ENCODE measurements at regions not wholly inside any gene's neighbourhood (a gene's known extent, or its start where the extent isn't known, plus 50 kb on each side); places are given as distances from the start of the nearest gene placed in this dataset.
"Not testable (repeated sequence)": the region's sequence is repeated elsewhere in the genome, so short reads cannot be mapped to it uniquely, and the experiment has no call there.

DNA sequence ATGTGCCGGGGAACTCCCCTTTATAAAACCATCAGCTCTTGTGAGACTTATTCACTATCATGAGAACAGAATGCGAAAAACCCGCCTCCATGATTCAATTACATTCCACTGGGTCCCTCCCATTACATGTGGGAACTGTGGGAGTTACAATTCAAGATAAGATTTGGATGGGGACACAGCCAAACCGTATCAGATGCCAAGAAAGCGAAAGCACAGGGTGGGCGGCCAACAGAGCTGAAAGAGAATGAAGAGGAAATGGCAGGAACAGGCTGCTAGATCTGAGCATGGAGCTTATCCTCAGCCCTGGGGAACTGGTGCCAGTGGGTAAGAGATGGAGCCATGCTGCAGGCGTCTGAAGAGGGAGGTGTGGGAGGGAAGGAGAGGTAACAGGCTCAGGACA lies 117.7 kb upstream of the PNPLA4 start:
- in situ Hi-C loops (cut with MboI; ENCODE audit: low pct_unique_long_range_greater_than_20kb, low sequenced_read_pairs, unreplicated experiment) = no loop called here
- TF ChIP-seq, protein P1, sequence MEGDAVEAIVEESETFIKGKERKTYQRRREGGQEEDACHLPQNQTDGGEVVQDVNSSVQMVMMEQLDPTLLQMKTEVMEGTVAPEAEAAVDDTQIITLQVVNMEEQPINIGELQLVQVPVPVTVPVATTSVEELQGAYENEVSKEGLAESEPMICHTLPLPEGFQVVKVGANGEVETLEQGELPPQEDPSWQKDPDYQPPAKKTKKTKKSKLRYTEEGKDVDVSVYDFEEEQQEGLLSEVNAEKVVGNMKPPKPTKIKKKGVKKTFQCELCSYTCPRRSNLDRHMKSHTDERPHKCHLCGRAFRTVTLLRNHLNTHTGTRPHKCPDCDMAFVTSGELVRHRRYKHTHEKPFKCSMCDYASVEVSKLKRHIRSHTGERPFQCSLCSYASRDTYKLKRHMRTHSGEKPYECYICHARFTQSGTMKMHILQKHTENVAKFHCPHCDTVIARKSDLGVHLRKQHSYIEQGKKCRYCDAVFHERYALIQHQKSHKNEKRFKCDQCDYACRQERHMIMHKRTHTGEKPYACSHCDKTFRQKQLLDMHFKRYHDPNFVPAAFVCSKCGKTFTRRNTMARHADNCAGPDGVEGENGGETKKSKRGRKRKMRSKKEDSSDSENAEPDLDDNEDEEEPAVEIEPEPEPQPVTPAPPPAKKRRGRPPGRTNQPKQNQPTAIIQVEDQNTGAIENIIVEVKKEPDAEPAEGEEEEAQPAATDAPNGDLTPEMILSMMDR (IDR thresholded peaks at IDR 0.05; ENCODE audit: extremely low read depth, insufficient read depth, missing control alignments) = no peak
- no peak for DNase-seq (ENCODE audit: low spot score)

DNA sequence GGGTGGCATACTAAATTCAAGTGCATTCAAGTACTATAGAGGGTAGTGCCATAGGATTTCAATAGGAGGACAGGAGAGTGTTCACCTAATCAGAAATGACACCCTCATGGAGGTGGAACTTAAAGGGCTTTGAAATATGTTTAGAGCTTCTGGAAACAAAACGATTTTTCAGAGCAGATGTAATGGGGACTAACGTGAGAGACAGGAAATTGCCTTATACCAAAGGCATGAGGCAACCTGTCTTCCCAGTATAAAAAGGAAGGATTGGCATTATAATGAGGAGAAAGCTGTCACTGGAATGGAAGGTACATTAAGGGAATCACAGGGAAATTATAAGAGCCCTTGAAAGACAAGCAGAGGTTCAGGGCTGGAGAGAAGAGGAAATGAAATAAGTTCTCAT lies 116.3 kb upstream of the PNPLA4 start:
- DNase-seq (ENCODE audit: low spot score) = no peak
- TF ChIP-seq, protein P1 (IDR thresholded peaks at IDR 0.05; ENCODE audit: extremely low read depth, insufficient read depth, missing control alignments) = no peak
- in situ Hi-C loops (cut with MboI; ENCODE audit: low pct_unique_long_range_greater_than_20kb, low sequenced_read_pairs, unreplicated experiment) = no loop called here

- TF ChIP-seq, protein P1 (IDR thresholded peaks at IDR 0.05; ENCODE audit: extremely low read depth, insufficient read depth, missing control alignments) = no peak
- in situ Hi-C loops (cut with MboI; ENCODE audit: low pct_unique_long_range_greater_than_20kb, low sequenced_read_pairs, unreplicated experiment) = no loop called here
- DNase-seq (ENCODE audit: low spot score) = no peak
Measured at GRCh38 chrX:8043121-8043520, 115.9 kb upstream of the PNPLA4 start.

GRCh38 chrX:8042304-8042703 lies 115.1 kb upstream of the PNPLA4 start:
- in situ Hi-C loops (cut with MboI; ENCODE audit: low pct_unique_long_range_greater_than_20kb, low sequenced_read_pairs, unreplicated experiment) = no loop called here
- DNase-seq (ENCODE audit: low spot score) = no peak
- TF ChIP-seq, protein P1 (IDR thresholded peaks at IDR 0.05; ENCODE audit: extremely low read depth, insufficient read depth, missing control alignments) = peak; percentile 2

DNA sequence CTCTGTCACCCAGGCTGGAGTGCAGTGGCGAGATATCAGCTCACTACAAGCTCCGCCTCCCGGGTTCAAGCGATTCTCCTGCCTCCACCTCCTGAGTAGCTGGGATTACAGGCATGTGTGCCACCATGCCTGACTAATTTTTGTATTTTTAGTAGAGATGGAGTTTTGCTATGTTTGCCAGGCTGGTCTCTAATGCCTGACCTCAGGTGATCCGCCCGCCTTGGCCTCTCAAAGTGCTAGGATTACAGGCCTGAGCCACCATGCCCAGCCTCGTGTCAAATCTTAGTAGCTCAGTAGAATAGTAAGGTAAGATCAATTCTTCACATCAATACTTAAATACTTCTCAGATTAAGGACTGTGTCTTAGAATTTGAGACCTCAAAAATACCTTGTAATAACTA lies 112.5 kb upstream of the PNPLA4 start:
- in situ Hi-C loops (cut with MboI; ENCODE audit: low pct_unique_long_range_greater_than_20kb, low sequenced_read_pairs, unreplicated experiment) = not testable (repeated sequence)

DNA sequence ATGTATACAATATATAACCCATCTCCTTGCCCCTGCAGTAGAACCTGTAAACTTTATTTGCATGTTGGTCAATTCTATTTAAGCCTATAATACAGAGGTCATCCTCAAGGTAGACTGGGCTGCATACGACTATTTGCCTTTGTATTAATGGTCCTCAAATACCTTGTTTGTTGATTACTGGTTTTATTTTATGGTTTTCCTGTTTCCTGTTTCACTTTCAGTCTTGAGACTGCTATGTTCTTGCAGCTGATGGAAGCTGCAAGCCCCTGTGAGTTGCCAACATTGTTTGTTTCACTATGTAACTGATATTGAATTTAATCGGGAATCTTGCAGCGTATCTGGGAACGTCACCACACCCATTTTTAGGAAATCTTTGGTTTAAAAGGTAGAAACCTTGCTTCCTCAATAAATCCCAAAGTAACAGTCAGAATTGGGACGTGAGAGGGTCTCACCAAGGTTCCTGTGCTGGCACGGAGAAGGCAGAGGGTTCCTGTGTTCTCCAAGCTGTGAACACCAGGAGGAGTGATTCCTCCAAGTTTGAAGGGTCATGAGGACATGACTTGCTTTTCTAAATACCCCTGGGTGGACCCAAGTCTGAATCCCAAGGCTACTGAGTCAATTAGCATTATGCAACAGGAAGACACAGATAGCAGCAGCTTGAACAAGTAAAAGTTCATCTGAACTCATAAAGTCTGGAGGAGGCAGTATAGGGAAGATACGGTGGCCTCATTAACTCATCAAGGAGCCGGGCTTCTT lies 110.6 kb upstream of the PNPLA4 start:
- TF ChIP-seq, protein P1 (IDR thresholded peaks at IDR 0.05; ENCODE audit: extremely low read depth, insufficient read depth, missing control alignments) = no peak
- no peak for DNase-seq (ENCODE audit: low spot score)
- in situ Hi-C loops (cut with MboI; ENCODE audit: low pct_unique_long_range_greater_than_20kb, low sequenced_read_pairs, unreplicated experiment) = no loop called here

More for the DNA sequence above, 112.5 kb upstream of the PNPLA4 start:
- not testable (repeated sequence) for DNase-seq (ENCODE audit: low spot score)

GRCh38 chrX:8036914-8037313 lies 109.7 kb upstream of the PNPLA4 start:
- DNase-seq (ENCODE audit: low spot score) = no peak
- in situ Hi-C loops (cut with MboI; ENCODE audit: low pct_unique_long_range_greater_than_20kb, low sequenced_read_pairs, unreplicated experiment) = no loop called here
- TF ChIP-seq, protein P1 (IDR thresholded peaks at IDR 0.05; ENCODE audit: extremely low read depth, insufficient read depth, missing control alignments) = no peak

All from GM13977 (cell line).